ENCODE measurements at regions not wholly inside any gene's neighbourhood (a gene's known extent, or its start where the extent isn't known, plus 50 kb on each side); places are given as distances from the start of the nearest gene placed in this dataset.

GRCh38 chr5:89441965-89442364 is 559.0 kb upstream of the MEF2C start:
- DNase-seq: no peak

- DNase-seq: no peak
These were observed 557.7 kb upstream of the MEF2C start for GRCh38 chr5:89440670-89441069.

DNA sequence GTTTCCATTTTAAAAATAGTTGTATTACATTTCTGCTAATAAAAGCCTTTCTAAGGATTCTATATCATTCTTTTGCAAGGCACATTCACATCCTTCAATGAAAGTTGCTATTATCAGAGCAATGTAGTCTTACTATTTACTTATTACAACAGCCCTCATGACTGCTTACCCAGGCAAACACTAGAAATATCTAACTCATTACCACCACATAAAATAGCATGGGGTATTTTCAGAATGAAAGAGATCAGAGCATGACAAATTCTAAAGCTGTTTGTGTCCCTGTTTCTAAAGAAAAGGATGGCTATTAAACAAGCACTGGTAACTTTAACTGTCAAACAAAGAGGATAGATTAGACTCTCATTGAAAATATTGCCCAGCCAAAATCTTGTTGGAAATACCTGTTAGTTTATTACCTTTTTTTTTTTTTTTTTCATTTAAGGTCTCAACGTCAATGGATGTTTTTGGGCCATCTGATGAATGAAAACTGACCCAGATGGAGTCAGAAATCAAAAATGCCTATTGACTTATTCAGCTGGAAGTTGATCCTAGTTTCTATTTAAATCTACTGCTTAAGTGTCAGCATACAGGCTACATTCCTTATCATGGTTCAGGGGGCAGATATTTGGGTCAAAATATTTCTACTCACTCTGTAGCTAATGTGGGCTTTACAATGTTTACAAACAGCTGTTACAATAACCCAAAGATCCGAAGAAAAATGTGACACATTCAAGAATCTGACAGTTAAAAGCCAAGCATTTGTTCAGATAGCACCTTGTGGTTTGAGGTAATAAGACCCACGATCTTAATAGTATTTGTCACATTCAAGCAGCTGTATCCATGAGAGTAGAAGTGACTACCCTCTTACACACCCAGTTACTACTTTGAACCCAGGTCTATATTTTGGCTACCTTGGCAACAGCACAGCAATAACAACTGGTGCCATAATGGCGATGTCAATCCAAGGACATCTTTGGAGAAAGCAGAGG is 554.8 kb upstream of the MEF2C start:
- DNase-seq: no peak

- no peak for DNase-seq
These were observed 553.5 kb upstream of the MEF2C start for GRCh38 chr5:89436464-89436863.

- no peak for DNase-seq
These were observed 552.4 kb upstream of the MEF2C start for GRCh38 chr5:89435347-89435746.

DNA sequence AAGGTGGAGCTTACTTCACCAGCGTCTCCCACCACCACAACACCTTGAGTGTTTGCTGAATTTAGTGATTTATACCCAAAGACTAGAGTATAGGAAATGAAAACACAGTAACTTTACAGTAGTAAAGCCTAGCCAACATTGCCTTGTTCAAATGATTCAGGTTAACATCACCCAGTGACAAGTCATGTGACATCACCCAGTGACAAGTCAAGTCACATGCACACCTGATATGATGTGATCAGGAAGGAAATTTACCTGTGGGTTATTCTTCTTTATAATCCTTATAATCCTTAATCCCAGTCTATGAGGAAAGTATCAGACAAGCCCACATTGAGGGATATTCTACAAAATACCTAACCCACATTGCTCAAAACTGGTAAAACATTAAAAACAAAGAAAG is 545.6 kb upstream of the MEF2C start:
- no peak for DNase-seq

DNA sequence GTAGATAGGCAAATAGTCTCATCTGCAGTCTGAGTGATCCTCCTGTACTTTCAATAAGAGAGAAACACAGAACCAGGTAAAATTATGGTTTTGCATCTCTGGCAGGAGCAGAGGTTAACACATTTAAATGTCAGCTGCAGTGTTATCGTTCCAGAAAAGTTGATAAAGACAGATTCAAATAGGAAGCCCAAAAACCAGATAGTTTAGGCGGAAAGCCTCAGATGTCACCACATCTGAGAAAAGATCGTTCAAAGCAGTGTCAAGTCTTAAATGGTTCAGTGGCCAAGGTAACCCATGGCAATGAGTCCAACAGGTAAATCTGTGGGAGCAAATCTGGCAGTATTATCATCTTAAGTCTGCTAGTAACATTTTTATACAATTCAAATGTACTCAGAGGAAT is 542.1 kb upstream of the MEF2C start:
- no peak for DNase-seq

- no peak for DNase-seq
These were observed 538.1 kb upstream of the MEF2C start for GRCh38 chr5:89421035-89421434.

DNA sequence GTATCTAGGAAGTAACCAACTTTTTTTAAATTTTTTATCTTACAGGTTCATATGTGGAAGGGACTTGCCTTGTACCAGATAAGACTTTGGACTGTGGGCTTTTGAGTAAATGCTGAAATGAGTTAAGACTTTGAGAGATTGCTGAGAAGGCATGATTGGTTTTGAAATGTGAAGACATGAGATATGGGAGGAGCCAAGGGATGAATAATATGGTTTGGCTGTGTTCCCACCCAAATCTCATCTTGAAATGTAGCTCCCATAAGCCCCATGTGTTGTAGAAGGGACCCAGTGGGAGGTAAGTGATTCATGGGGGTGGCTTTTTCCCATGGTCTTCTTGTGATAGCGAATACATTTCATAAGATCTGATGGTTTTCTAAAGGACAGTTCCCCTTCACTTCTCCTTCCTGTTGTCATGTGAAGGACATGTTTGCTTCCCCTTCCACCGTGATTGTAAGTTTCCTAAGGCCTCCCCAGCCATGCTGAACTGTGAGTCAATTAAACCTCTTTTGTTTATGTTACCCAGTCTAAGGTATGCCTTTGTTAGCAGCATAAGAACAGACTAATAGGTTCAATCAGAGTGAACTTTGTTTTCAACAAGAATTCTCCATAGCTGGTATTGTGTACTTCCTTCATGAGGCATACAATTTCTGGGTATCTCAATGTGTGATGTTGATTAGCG is 535.6 kb upstream of the MEF2C start:
- no peak for DNase-seq

DNA sequence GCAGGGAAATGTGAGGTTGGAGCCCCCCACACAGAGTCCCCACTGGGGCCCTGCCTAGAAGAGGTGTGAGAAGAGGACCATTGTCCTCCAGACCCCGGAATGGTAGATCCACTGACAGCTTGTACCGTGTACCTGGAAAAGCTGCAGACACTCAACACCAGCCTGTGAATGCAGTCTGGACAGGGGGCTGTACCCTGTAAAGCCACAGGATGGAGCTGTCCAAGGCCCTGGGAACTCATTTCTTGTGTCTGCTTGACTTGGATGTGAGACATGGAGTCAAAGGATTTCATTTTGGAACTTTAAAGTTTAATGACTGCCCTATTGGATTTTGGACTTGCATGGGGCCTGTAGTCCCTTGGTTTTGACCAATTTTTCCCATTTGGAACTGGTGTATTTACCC is 535.0 kb upstream of the MEF2C start:
- no peak for DNase-seq

DNA sequence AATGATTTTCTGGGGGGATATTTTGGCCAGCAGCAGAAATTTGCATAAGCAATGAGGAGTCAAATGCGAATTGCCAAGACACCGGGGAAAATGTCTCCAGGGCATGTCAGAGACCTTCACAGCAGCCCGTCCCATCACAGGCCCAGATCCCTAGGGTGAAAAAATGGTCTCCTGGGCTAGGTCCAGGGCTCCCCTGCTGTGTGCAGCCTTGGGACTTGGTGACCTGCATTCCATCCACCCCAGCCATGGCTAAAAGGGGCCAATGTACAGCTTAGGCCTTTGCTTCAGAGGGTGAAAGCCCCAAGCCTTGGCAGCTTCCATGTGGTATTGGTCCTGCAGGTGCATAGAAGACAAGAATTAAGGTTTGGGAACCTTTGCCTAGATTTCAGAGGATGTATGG is 534.5 kb upstream of the MEF2C start:
- DNase-seq: no peak

DNA sequence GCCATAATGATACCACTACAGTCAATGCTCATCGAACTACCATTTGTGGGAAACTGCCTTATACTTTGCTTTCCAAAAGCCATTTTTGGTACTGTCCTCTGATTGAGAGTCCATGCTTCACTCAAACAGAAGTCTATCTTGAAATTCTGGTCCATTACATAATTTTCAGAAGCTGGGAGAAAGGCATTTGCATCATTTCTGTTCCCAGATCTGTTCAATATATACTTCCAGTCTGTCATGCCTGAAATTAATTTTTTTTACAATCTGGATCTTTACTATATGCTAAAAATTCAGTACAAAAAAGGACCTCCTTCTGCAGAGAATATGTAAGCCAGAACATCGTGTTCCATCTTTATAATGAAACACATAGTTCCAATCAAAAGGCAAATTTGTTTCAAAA is 528.9 kb upstream of the MEF2C start:
- no peak for DNase-seq

DNA sequence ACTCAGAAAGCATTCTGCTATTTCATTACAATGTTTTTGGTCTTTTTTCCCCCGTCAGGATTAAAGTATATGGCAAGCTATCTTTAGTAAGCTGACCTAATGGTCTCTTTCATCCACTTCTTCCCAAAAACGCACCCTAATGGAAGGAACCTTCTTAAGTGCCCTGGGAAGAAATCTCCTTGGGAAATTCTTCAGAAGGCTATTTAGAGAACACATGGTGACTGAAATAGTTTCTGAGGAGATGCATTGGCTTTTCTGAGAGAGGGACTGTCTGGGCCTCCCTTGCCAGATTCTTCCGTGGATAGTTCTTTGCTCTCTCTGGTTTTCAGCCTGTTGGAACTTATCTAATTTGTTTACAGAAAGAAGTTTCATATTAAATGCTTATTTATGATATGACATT is 524.1 kb upstream of the MEF2C start:
- DNase-seq: no peak

DNA sequence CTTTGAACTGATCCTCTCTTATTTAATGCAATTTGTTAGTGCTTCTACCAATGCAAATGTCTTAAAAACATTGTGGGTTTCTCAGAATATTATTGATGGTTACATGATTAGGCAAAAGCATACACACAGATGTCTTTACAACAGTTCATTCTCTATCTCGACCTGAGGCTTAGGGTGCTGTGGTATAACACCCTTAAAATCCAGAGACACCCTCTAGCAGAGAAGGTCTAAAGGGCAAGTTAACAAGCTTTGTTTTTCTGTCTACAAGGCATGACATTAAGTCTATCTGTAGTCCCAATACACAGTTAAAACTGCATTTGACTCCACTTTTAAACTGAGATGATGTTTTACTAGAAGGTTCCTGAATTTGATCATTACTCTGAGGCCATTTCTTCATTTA is 518.7 kb upstream of the MEF2C start:
- no peak for DNase-seq

- DNase-seq: no peak
These were observed 518.0 kb upstream of the MEF2C start for GRCh38 chr5:89401012-89401411.

- DNase-seq: no peak
These were observed 516.6 kb upstream of the MEF2C start for GRCh38 chr5:89399548-89399947.

DNA sequence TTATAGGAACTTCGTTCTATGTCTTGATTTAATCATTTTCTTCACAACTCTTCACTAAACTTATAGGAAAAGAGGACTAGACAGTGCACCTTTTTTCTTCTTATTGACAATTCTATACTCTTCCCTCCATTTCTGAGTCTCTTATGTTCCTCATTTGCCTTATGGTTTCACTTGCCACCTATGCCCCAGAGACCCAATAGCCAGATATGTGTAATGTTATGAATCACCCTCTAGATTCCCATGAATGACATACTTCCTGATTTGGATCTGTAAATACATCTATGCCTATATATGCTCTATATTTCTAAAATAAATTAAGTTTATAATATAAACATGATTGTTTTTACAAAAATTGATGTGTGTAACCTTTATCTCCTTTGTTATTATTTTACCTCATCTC is 514.1 kb upstream of the MEF2C start:
- DNase-seq: no peak

DNA sequence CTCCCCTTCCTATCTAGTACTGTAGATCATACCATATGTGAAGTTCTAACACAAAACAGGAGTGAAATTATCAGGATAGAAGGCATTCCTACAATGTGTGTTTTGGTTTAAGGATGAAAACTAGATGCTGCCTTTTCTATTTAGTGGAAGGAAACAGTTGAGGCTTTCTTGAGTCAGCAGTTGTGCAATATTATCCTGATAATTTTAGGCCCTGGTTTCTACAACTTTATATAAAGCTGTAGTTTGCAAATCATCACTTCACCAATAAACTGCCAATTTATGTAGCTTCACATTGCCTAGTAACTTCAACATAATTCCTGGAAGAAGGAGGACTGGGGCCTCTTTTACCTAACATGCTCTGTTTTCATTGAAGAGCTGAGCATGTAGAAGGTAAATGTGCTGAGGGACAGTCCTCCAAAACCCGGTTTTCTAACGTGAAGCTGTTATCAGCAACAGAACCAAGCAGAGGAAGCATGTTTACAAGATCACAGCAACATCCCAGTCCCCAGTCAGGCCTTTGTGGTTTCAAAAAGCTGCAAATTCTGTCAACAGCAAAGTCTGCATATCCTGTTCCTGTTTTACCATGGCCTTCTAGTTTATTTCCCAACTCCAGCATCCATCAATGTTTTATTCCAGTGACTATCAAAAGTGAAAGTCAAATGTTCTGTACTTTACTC is 513.4 kb upstream of the MEF2C start:
- DNase-seq: no peak

DNA sequence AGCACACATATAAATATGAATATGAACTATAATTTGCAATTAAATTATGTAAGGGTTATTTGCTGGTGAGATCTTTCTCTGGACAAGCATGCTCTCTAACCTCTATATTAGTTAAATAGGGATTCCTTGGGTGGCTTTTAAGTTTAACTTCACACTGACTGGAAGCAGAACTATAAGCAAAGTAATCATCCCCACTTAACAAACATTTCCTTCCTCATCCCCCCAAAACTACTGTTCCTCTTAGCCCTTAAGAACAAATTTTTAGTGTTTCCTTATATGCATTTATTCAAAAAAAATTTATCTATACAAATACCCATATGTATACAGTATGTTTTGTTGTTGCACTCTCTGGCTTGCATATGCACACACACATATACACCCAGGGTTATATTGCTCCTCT is 512.1 kb upstream of the MEF2C start:
- no peak for DNase-seq

GRCh38 chr5:89388872-89389271 is 505.9 kb upstream of the MEF2C start:
- no peak for DNase-seq

DNA sequence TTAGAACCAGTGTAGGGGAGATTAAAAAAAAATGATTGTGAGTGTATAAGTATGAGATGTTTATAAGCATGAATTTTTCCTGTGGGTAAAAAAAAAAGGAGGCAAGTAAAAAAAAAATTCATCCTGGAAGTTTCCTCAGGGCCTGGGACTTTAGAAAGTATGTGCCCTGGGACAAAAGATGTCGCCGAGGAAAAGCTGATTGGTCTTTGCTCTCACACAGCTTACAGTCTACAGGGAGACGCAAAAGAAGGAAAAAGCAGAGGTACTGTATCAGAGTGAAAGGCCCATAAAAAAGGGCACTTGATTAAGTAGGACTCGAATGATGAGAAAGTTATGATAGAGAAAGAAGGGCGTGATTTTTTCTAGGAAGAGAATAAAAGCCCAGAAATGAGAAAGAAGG is 501.4 kb upstream of the MEF2C start:
- DNase-seq: no peak

DNA sequence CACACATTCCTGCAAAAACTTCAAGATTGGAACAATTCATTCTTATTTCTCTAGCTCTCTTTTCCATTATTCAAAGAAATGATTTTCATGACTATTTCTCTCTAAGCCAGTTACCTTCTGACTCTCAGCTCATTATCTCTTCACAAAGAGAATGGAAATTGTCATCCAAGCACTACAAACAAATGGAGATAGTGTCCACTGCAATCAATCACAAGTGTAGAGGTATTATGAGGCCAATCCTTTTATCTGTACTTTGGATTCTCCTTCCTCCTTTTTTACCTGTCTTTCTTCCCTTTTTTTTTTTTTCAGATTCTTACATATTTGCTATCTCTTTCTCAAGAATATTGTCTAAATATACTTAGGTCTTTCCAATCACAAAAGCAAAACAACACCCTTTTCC is 497.7 kb upstream of the MEF2C start:
- DNase-seq: no peak

GRCh38 chr5:89377767-89378455 is 494.9 kb upstream of the MEF2C start:
- DNase-seq: no peak

Measured in CD4-positive, alpha-beta T cell treated with Interleukin-12 subunit alpha and Interleukin-12 subunit beta, for 1 hour (primary cell).